ENCODE measurements at regions not wholly inside any gene's neighbourhood (a gene's known extent, or its start where the extent isn't known, plus 50 kb on each side); places are given as distances from the start of the nearest gene placed in this dataset.

DNA sequence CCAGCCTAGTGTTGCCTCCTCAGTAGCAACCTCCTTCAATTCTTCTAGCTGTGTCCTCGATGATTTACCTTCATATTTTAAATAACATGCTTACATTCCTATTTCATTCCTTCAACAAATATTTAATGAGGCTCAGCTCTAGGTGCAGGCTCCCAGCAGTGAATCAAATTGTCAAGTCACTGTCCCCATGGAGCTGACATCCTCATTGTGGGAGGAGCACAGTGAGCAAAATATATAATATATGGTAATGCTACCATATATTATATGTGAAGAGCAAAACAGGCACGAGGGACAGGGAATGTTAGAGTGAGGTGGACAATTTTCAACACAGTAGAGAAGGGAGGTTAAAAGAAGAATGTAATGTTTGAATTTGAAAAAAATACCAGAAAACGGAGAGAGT lies 869.1 kb downstream of the SLC4A3 start:
- peaks cover 3% of the 10 kb centered on the region for H3K4me1 Mint-ChIP-seq
- peaks cover under 1% of the 10 kb centered on the region for H3K9me3 Mint-ChIP-seq
- H3K27ac Mint-ChIP-seq (ENCODE audit: unreplicated experiment): no peak overlapping the region
- H3K4me3 Mint-ChIP-seq: no peak overlapping the region
- no peaks in the 10 kb centered on the region for H3K36me3 Mint-ChIP-seq (ENCODE audit: low read depth)
- H3K27me3 Mint-ChIP-seq (ENCODE audit: low read depth): no peaks in the 10 kb centered on the region
- DNase-seq (ENCODE audit: low read depth, low spot score): no peak
- TF ChIP-seq, protein P1, sequence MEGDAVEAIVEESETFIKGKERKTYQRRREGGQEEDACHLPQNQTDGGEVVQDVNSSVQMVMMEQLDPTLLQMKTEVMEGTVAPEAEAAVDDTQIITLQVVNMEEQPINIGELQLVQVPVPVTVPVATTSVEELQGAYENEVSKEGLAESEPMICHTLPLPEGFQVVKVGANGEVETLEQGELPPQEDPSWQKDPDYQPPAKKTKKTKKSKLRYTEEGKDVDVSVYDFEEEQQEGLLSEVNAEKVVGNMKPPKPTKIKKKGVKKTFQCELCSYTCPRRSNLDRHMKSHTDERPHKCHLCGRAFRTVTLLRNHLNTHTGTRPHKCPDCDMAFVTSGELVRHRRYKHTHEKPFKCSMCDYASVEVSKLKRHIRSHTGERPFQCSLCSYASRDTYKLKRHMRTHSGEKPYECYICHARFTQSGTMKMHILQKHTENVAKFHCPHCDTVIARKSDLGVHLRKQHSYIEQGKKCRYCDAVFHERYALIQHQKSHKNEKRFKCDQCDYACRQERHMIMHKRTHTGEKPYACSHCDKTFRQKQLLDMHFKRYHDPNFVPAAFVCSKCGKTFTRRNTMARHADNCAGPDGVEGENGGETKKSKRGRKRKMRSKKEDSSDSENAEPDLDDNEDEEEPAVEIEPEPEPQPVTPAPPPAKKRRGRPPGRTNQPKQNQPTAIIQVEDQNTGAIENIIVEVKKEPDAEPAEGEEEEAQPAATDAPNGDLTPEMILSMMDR (conservative IDR thresholded peaks at IDR 0.05): no peak

DNA sequence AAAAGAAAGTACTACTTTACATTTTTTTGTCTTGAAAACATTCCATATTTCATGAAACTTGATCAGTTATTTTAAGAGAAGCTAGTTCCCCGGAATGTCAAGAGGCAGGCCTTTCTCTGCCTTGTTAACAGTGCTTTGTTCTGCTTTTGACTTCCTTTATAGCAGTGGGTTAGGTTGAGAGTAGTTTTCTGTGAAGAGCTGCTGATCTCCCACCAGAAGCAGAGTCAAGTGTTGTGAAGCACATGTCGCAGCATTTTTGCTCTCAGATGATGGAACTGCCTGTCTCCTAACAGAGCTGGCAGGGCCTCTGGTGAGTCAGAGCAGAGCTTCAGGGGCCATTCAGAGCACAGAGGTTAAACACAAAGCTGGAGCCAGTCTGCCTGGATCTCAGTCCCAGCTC lies 871.8 kb downstream of the SLC4A3 start:
- Mint-ChIP-seq H3K27me3 (ENCODE audit: low read depth) (no peaks in the 10 kb centered on the region), H3K36me3 (ENCODE audit: low read depth) (no peaks in the 10 kb centered on the region), H3K4me3 (no peak overlapping the region), H3K9me3 (peaks cover 4% of the 10 kb centered on the region), H3K27ac (ENCODE audit: unreplicated experiment) (peak overlapping the region; percentile 79), H3K4me1 (no peaks in the 10 kb centered on the region)
- DNase-seq (ENCODE audit: low read depth, low spot score): no peak
- TF ChIP-seq, protein P1 (conservative IDR thresholded peaks at IDR 0.05): no peak

DNA sequence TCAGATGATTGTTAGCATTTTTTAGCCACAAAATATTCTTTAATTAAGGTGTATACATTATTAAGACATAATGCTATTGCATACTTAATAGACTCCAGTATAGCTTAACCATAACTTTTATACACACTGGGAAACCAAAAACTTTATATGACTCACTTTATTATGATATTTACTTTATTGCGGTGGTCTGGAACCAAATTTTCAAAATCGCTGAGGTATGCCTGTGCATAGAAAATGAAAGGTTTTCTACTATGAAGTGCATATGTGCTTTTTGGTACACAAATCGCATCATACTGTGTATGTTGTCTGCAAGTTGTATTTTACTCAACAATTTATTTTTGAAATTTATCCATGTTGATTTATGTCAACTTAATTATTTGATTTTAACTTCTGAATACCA lies 875.1 kb downstream of the SLC4A3 start:
- Mint-ChIP-seq H3K27me3 (ENCODE audit: low read depth) (peaks cover 2% of the 10 kb centered on the region), H3K9me3 (peaks cover 4% of the 10 kb centered on the region), H3K4me3 (no peak overlapping the region), H3K36me3 (ENCODE audit: low read depth) (no peaks in the 10 kb centered on the region), H3K27ac (ENCODE audit: unreplicated experiment) (no peak overlapping the region), H3K4me1 (peaks cover 8% of the 10 kb centered on the region)
- TF ChIP-seq, protein P1 (conservative IDR thresholded peaks at IDR 0.05): no peak
- DNase-seq (ENCODE audit: low read depth, low spot score): no peak

DNA sequence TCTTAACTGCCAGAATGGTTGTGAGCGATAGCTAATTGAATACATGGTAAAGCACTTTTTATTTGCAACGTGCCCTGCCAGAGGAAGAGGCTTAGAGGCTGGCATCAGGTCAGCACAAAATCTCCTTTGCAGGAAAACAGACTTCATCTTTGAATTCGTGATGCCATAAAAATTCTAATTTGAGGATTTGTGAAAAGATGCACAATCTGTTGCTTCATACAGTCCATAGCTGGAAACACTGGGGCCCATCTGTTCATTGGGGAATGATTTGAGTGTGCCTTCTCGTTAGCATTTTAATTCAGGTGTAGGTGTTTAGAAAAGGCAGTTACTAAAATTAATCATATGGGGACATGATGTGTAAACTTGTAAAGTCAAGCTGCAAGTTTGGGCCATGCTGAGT lies 876.0 kb downstream of the SLC4A3 start:
- H3K27ac Mint-ChIP-seq (ENCODE audit: unreplicated experiment): no peak overlapping the region

DNA sequence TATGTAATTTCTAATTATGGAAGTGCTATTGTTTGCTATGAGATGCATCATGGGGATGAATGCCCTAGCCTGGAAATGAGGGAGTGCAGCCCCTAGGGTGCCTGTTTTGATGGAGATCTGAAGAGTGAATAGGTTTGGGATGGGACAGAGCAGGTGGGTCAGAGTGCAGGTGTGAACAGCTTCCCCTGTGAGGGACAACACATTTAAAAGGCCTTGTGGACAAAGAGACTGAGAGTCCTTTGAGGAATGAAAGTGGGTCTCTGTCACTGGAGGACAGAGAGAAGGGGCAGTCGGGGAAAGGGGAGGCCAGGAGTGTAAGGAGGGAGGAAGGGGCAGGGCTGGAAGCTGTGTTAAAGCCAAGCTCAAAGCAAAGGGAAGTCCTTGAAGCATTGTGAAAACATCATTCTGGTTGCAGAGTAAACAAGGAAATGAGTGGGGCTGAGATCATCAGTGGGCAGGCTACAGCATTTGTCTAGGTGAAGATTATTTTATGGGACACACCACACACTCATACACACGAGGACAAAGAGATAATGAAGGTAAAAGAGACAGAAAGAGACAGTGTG lies 877.6 kb downstream of the SLC4A3 start:
- TF ChIP-seq, protein P1 (conservative IDR thresholded peaks at IDR 0.05): no peak
- peaks cover 2% of the 10 kb centered on the region for H3K27me3 Mint-ChIP-seq (ENCODE audit: low read depth)
- H3K4me1 Mint-ChIP-seq: peaks cover 8% of the 10 kb centered on the region
- H3K36me3 Mint-ChIP-seq (ENCODE audit: low read depth): no peaks in the 10 kb centered on the region
- H3K4me3 Mint-ChIP-seq: no peak overlapping the region
- peaks cover 4% of the 10 kb centered on the region for H3K9me3 Mint-ChIP-seq
- H3K27ac Mint-ChIP-seq (ENCODE audit: unreplicated experiment): no peak overlapping the region
- DNase-seq (ENCODE audit: low read depth, low spot score): no peak

More for the DNA sequence above, 876.0 kb downstream of the SLC4A3 start:
- Mint-ChIP-seq H3K4me1 (peaks cover 8% of the 10 kb centered on the region), H3K4me3 (no peak overlapping the region), H3K9me3 (peaks cover 4% of the 10 kb centered on the region), H3K27me3 (ENCODE audit: low read depth) (peaks cover 2% of the 10 kb centered on the region), H3K36me3 (ENCODE audit: low read depth) (no peaks in the 10 kb centered on the region)
- no peak for DNase-seq (ENCODE audit: low read depth, low spot score)
- TF ChIP-seq, protein P1 (conservative IDR thresholded peaks at IDR 0.05): no peak
